Medulla oblongata (tissue), 1 donor: ENCODE measurements at regions not wholly inside any gene's neighbourhood (a gene's known extent, or its start where the extent isn't known, plus 50 kb on each side); places are given as distances from the start of the nearest gene placed in this dataset.
"Not testable (repeated sequence)": the region's sequence is repeated elsewhere in the genome, so short reads cannot be mapped to it uniquely, and the experiment has no call there.

Experiments
- DNase-seq: peaks from one replicate; pipeline ENCODE4 v3.0.0-alpha.2; 2015; ENCODE audit errors: extremely low spot score

DNA sequence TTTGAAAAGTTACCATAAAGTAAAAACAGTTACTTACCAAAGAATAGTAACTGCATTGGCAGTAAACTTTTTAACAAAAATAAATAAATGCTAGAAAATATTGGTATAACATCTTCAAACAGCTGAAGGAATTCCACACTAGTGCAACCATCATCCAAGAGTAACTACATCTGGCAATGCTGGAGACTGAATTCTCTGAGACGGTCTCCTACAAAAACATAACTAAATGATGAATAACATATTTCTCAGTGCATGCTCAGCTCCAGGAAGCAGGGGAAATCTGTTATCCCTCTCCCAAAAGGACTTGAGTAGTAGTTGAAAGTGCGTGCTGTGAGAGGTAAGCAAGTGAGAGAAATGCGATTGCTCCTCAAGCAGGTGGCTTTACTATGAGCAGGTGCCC lies 526.8 kb upstream of the CCDC54 start:
- DNase-seq, result no peak

DNA sequence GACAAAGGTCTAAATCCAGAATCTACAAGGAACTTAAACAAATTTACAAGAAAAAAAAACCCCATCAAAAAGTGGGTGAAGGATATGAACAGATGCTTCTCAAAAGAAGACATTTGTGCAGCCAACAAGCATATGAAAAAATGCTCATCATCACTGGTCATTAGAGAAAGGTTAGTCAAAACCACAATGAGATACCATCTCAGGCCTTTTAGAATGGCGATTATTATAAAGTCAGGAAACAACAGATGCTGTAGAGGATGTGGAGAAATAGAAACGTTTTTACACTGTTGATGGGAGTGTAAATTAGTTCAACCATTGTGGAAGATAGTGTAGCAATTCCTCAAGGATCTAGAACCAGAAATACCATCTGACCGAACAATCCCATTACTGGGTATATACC lies 518.9 kb upstream of the CCDC54 start:
- DNase-seq, result not testable (repeated sequence)

DNA sequence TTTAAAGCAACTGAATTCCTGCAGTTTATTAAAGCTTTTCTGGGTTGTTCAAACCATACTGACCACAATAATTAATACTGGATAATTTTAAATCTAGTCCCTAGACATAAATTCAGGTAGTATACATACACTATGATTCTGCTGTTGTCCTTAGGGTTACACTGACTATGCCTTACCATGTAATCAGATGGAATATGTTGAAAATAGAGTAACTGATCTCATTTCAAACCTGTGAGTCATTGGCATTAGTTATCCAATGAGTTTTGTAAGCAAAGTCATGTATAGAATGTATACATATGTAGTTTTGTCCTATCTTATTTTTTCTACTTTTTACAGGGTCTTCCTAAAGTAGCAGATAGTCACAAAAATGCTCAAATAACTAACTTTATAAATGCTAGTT lies 517.1 kb upstream of the CCDC54 start:
- DNase-seq, result no peak

DNA sequence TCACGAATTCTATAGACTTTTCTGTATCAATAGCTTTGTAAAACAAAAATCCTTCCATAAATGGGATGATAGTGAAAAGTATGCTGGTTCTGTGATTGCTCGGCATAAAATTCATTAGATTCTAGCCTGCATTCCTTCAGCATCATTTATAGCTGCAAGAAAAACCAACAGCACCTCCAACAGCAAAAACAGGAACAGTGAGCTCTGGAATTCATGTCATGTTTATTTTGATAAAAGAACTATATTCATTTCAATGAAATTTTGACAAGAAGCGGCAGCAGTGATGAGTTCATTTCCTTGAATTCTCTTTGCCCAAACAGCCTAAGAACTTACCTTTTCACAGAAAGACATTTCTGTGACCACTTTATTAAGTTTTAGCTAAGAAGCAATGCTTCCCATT lies 515.2 kb upstream of the CCDC54 start:
- peak; percentile 44 for DNase-seq

DNA sequence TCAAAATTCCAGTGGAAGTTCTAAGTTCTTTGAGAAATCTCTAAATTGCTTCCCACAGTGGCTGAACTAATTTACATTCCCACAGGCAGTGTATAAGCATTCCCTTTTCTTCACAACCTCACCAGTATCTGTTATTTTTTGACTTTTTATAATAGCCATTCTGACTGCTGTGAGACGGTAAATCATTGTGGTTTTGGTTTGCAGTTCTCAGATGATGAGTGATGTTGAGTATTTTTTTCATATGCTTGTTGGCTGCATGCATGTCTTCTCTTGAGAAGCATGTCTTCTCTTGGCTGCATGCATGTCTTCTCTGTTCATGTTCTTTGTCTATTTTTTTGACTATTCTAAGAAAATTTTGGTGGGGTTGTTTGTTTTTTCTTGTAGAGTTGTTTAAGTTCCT lies 499.6 kb upstream of the CCDC54 start:
- DNase-seq, result no peak

DNA sequence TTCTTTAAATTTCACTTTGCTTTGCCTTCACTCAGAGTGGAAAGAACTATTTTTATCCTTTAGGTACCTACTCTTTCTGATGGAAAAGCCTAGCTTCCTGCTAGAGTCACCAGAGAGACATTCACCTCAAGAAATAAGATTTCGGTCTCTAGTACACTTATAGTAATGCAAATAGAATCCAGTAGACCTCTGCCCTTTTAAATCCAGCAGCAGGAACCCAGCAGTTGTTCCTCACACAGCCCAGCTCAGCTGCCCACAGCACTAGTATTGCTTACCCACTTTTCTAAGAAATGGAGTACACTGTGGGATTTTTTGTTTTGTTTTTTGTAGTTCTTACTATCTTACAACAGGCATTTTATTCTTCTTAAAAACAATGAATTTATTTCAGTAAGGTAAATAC lies 497.0 kb upstream of the CCDC54 start:
- DNase-seq, result no peak

DNA sequence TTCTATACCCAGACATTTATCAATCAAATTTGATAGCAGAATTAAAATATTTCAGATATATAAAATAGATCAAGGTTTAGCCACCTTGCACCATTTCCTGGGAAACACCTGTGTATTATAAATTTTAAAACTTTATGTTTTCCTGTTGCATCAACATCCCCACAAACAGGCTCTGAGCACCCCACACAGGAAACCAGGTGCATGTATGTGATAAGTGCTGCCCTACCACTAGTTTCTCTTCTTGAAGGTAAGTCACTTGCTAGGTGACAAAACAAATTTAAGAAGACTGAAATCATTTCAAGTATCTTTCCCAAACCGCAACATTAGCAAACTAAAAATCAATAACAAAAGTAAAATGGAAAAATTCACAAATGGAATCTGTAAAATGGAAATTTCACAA lies 496.1 kb upstream of the CCDC54 start:
- no peak for DNase-seq

DNA sequence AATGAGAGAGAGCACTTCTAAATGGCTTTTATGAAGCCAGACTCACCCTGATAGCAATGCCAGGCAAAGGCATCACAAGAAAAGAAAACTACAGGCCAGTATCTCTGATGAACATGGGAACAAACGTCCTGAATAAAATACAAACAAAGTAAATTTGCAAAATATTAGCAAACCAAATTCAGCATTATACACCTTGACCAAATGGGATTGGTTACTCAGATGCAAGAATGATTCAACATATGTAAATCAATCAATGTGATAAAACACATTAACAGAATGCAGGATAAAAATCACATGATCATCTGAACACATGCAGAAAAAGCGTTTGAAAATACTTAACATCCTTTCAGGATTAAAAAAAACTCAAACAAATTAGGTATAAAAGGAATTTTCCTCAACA lies 494.9 kb upstream of the CCDC54 start:
- no peak for DNase-seq

DNA sequence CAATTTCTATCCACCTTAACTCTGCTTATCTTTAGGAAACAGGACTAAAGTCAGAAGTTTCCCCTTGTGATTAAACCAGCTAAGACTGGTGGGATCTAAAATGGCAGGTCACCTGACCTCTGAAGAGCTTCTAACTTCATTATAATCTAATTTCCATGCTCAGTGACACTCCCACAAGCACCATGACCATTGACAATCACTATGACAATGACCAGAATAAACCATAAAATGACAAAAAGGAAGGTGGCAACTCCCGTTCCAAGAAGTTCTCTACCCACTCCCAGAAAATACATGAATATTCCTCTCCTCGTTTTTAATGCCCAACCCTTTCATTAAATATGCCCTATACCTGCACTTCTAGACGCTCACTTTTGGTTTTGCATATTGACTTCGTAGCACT lies 471.2 kb upstream of the CCDC54 start:
- no peak for DNase-seq

DNA sequence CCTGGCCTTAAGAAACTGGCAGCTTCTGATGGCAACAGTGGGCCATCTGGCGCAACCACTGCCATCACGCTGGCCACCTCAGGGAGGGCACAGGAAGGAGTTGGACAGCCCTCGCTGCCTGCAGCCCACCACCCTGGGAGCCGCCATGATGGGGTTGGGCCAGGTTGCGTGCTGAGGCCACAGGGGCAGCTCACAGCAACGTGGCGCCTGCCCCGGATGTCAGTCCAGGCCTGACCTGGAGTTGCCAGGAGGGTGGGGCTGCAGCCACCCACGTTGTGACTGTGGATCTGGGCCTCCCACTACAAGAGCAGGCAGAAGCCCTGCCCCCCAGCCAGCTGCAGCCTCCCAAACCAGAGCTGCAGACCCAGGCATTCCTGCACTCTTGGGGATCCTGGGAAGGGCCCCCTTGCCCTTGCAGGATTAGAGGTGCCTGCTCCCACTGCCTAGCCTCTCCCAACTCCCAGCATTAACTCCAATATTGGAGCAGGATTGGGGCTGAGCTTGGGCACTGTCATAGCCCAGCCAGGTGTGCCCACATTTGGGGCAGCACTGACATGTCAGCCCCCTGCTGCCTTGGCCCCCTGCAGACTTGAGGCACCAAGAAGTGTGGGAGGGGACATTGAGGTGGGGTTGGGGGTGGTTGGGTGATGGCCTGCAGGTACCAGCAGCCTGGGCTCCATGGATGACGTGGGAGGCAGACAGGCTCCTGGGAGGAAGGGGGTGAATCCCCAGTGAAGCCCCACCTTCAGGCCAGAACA lies 468.9 kb upstream of the CCDC54 start:
- DNase-seq, result no peak

DNA sequence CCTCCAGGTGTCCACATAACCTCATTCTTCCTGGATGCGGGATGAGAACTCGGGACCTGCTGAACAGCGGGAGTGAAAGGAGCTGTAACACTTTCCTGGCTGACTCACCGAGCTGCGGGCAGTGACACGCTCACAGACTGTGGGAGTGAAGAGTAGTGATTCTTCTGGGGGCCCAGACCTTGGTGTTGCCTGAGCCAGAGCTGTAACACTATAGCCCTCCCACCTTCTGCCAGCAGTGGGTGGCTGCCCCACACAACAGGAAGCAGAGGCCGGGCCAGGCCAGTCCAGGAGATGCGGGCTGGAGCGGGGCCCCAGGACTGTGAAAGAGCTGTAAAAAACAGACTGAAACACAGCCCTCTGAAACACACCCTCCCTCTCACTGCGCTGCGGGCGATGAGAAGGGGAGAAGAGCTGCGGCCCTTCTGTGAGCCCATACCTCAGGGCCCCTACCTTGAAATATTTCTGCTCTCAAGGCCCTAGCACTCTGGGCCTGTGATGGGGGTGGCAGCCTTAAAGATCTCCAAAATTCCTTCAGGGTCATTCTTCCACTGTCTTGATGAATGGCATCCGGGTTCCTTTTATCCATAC lies 464.0 kb upstream of the CCDC54 start:
- no peak for DNase-seq

DNA sequence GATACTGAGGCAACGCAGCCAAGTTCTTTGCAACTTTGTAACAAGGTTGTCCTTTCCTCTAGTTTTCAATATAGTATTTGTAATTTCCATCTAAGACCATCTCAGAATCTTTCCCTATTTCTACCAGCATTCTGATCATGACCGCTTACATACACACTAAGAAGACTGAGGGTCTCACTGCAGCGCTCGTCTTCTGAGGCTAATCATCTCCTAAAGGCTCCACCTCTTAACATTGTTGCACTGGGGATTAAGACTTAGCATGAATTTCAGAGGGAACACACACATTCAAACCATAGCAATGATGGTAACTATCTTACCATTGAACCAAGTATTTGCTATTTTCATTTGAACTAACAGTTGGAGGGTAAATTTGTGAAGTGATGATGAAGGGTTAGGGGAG lies 463.3 kb upstream of the CCDC54 start:
- no peak for DNase-seq

DNA sequence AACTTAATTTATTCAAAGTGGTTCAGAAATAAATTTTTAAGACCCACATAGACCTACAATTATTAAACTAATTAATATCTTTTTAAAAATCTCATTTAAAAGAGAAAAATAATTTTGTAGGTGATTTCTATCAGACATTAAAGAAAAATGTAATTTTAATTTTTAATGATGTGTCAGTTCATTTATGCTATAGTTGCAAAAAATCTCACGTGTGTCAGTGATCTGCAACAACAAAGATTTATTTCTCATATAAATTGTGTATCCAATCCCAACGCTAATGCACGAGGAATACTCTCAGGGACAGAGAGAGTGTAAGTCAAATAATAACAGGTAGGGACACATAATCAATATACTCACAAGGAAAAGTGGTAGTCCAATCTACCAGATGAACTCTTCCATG lies 456.6 kb upstream of the CCDC54 start:
- no peak for DNase-seq

DNA sequence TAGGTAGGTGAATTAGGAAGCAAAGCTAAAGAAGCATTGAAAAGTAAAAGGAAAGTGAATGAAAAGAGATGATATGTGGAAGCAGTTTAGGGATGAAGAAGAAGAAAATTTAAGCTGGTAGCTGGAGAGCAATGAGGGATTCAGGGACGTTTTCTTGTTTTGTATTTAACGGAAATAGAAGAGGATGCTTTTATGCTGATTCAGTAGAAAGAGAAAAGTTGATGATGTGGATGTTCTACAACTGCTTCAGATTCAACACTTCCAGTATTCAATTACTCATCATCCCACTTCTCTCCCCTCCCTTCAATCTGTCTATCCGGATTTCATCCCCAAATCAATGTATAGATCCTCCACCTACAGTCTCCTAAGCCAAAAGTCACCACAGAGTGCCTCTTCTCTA lies 448.2 kb upstream of the CCDC54 start:
- DNase-seq, result no peak

DNA sequence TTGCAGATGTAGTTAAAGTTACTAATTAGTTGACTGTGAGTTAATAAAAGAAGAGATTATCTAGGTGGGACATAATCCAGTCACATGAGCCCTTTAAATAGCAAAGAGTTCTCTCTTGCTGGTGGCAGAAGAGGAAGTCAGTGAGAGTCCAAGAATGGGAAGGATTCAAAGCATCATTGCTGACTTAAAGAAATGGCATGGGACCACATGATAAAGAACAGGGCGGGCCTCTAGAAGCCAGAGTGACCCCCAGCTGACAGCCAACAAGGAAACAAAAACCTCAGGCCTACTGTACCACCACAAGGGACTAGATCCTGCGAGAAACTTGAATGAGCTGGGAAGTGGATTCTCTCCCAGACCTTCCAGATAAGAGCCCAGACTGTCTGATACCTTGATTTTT lies 447.2 kb upstream of the CCDC54 start:
- DNase-seq, result no peak

DNA sequence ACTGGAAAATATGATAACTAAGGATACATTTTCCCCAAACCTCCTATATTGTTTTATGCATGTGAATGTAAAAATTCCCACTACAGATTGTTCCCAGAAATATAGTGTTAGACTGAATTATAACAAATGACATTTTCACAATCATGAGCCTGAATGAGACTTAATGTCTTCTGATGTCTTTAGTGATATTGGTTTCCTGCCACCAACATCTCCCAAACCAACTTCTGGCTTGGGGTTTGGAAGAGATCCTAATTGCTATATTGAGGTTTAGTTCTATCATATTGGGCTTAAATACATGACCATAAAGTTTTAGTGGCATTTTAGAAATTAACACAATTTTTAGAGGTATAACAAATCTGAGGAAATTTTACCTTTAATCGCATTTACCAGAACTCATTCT lies 445.3 kb upstream of the CCDC54 start:
- no peak for DNase-seq

DNA sequence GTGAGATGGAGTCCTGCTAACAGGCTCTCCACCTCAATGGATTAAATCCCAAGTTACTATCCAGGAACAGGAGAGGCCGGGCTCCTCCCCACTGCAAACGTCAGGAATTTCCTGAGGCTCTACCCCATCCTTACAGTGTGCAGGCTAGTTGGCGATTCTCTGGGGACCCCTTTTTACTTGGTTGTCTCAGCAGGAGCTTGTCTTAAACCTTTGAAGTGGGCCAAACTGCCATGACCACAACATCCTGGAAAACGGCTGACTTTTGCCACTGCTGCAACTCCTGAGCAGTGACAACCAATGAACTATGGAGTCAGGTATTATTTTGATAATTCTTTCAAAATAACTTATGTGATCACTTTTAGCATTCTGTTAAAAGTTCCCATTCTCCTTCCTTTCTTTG lies 440.9 kb upstream of the CCDC54 start:
- no peak for DNase-seq

DNA sequence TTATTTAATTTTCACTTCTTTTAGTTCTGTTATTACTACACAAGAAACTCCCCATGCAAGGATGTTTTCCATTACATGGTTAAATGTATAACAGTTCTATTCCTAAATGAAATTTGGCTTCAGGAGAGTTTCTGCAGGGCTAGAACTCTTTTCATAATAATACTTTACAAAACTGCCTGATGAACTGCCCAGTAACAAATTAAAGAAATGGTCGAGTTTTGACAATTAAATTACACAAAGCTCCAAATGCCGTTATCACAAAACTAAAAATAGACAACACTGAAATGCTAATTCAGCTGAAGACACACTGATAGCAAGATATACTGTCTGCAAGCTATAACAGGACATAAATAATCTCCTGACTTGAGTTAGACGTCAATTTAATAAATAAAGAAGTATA lies 435.2 kb upstream of the CCDC54 start:
- no peak for DNase-seq

DNA sequence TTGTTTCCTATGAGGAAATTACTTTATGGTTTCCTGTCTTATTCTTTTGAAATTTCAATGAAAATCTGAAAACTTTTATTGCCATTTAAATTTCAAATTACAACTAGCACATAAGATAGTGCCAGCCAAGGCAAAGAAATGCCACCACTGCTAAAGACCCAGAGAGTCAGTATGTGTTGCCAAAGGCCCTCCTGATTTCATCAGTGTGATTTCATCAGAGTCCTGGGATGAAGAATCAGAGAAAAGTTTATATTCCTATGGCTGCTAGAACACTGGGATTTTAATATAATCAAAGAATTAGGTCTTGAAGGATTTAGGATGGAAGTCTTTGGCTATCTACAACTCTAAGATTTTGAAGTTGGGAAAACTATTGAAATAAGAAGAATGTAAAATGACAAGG lies 434.2 kb upstream of the CCDC54 start:
- DNase-seq, result no peak

DNA sequence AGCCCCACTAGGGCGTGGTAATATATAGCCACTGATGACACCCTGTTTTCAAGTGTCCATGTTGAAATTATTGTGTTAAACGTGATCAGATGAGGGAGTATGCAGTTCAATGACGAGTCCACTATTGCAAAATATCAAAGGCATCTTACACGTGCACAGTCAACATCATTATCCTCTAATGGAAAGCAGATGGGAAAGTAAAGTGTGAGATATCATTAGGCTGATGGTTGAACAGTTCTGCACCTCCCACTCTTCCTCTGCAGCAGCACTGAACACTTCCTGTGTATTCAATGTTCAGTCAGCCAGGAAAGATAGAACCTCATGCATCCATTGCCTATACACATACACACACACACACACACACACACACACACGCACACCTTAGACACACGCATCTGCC lies 431.8 kb upstream of the CCDC54 start:
- no peak for DNase-seq

DNA sequence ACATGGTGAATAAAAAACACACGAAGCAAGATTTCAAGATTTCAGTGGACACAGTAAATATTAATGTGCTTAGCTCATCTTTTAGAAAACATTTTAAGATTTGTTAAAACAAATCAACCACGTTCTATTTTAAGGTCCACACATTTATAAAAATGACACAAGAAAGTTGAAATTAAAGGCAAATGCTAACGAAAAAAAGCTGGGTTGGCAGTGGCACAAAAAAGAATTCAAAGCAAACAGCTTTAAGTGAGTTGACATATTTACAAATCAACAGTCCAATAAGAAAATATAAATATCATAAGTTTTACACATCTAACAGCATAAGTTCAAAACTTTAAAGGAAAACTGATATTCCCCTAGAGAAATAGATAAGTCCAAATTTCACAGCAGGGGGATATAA lies 430.4 kb upstream of the CCDC54 start:
- DNase-seq, result no peak

DNA sequence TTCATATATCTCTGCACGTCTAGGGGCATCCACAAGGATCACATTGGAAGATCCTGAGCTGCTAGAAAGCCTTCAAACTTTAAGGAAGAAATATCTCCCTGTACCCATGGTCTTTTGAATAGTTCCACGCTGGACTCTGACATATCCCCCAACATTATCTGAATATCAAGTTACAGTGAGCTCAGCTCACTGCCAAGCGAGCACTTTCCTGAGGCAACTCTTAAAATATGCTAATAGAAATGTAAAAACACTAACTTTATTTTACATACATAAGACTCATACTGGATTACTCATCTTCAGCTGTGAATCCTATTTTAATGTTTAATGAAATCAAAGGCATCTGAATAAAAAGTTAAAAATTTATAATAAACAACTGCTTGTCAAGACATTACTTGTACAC lies 420.2 kb upstream of the CCDC54 start:
- DNase-seq, result no peak

DNA sequence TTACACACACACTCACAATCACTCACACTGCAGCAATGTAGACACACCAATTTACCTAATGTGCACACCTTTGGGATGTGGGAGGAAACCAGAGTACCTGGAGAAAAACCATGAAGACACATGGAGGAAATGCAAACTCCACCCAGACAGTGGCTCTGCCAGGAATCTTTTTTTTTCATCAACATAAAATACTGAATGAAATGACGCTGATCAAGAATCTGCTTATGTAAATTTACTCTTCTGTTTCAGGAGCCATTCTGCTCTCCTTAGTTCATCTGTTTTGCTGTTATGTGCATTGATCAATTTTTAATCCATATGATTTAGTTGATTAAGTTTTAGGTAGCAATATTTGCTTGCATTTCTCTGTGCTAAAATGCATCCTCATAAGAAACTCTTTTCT lies 414.2 kb upstream of the CCDC54 start:
- peak; percentile 7 for DNase-seq

DNA sequence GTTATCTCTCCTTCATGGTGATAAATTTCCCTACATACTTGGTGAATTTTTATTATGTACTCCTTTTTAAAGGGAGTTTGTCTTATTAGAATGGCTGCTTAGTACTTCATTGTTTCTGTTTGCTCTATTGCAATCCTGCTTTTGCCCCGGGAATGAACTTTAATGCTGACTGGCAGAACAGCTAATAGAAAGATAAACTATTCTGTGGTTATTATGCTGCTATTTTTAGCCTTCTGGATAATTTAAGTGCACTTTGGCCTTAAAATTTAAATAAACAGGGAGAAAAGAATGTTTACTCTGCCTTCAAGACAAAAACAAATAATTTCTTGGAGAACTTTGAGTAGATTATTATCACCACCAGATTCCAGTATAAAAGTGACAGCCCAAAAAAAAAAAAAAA lies 413.8 kb upstream of the CCDC54 start:
- peak; percentile 44 for DNase-seq
